ENCODE measurements at regions not wholly inside any gene's neighbourhood (a gene's known extent, or its start where the extent isn't known, plus 50 kb on each side); places are given as distances from the start of the nearest gene placed in this dataset.

- no peak for TF ChIP-seq CTCF (IDR thresholded peaks at IDR 0.05)
- TF ChIP-seq ZFX (IDR thresholded peaks at IDR 0.05; ENCODE audit: borderline replicate concordance) = no peak
These were observed 529.1 kb upstream of the CDH7 start for GRCh38 chr18:65221736-65222135.

Data from 22Rv1 (cell line).